DND-41 (cell line): ENCODE measurements at regions not wholly inside any gene's neighbourhood (a gene's known extent, or its start where the extent isn't known, plus 50 kb on each side); places are given as distances from the start of the nearest gene placed in this dataset.

Experiments
- CTCF ChIP-seq: IDR thresholded peaks from 2 replicates; pipeline ENCODE4 v1.5.1; 2012; ENCODE audit warnings: borderline replicate concordance, low read length, moderate library complexity, mild to moderate bottlenecking; ENCODE audit not compliant: poor library complexity, severe bottlenecking; ENCODE audit errors: extremely low read depth
- EZH2 ChIP-seq: IDR thresholded peaks from 3 replicates; pipeline ENCODE4 v1.6.1; 2012; ENCODE audit warnings: borderline replicate concordance, low read depth, mild to moderate bottlenecking, moderate library complexity, low read length, inconsistent platforms; ENCODE audit not compliant: severe bottlenecking

- TF ChIP-seq CTCF (no peak), EZH2 (no peak)
Observed at GRCh38 chr6:139888681-139889122, 514.3 kb upstream of the CITED2 start.
